Kidney capillary endothelial cell (primary cell): ENCODE measurements at regions not wholly inside any gene's neighbourhood (a gene's known extent, or its start where the extent isn't known, plus 50 kb on each side); places are given as distances from the start of the nearest gene placed in this dataset.
"Not testable (repeated sequence)": the region's sequence is repeated elsewhere in the genome, so short reads cannot be mapped to it uniquely, and the experiment has no call there.

Experiments used
- DNase-seq: peaks from one replicate; pipeline ENCODE4 v3.0.0-alpha.2; 2018; ENCODE audit warnings: low spot score

DNA sequence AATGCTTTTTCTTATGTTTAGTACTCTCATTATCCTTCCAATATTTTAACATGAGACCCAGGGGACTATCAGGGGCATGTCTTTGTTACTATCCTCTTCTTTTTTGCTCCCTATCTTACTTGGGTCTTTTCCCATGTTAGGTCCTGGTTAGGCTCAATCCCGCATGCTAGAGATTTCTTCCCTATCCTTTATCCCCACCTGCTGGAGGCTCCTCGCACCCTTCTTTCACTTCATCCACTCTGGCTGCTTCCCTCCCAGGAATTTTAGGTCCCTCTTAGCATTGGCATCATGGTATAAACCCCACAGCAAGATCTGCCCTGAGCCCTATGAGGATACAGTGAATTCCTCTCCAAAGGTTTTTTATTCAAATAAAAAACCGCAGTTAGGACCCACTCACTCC, 567.3 kb downstream of the ANKRD30B start:
- DNase-seq, result not testable (repeated sequence)

DNA sequence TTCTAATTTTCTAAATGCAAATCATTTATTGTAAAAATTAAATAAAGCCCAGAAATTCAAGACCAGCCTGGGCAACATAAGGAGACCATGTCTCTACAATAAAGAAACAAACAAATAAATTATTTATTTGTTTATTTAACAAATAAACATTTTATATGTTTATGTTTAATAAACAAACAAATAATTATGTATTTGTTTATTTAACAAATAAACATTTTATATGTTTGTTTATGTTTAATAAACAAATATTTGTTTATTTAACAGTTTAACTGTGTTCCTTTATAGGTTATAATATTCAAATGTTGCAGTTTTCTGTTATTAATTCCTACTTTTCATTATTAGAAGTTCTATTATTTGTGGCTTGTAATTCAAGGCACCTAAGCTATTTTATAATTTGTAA, 570.7 kb downstream of the ANKRD30B start:
- DNase-seq, result not testable (repeated sequence)

DNA sequence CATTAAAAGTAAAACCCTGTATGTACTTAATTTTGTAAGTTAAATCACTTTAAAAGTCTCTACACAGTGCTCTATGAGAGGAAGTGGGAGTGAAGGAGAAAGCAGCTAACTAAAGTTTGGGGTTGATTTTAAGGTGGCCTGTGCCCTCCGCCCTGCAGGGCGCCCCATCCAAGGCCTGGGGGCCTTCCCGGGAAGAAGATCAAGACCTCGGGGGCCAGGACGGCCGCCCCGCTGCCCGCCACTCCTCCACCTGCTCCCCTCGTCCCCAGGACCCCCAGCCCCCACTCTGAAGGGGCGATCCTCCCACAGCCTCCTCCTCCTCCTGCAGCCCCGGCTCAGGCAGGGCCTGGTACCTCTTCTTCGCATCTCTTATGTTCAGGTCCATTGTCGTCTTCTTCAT, 581.7 kb downstream of the ANKRD30B start:
- DNase-seq, result not testable (repeated sequence)

GRCh38 chr18:15330149-15330548, 582.2 kb downstream of the ANKRD30B start:
- DNase-seq, result not testable (repeated sequence)

- not testable (repeated sequence) for DNase-seq
Observed at GRCh38 chr18:15330600-15330999, 582.6 kb downstream of the ANKRD30B start.

DNA sequence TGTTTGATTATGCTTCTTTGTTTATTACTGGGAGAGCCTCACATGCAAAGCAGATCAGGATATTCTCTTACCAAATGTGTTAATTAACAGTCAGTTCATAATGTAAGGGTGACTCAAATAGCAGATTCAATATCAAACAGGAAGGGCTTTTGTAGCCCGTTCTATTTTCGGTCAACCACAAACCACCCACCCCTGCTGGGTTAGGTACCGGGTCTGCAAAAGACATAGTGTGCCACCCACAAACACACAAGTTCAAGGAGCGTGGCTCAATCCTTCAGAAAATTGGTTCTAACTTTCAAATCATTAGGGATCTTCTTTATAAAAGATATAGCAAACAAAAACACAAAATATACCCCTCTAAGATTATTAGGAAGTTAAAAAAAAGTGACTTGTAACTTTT, 627.7 kb downstream of the ANKRD30B start:
- DNase-seq, result not testable (repeated sequence)

DNA sequence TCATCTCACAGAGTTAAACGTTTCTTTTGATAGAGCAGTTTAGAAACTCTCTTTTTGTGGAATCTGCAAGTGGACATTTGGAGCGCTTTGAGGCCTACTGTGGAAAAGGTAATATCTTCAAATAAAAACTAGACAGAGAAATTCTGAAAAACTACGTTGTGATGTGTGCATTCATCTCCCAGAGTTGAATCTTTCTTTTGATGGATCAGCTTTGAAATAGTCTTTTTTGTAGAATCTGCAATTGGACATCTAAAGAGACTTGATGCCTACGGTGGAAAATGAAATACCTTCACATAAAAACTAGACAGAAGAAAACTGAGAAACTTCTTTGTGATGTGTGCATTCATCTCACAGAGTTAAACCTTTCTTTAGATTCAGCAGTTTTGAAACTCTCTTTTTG, 659.9 kb downstream of the ANKRD30B start:
- peak; percentile 4 for DNase-seq
